ENCODE measurements at regions not wholly inside any gene's neighbourhood (a gene's known extent, or its start where the extent isn't known, plus 50 kb on each side); places are given as distances from the start of the nearest gene placed in this dataset.

DNA sequence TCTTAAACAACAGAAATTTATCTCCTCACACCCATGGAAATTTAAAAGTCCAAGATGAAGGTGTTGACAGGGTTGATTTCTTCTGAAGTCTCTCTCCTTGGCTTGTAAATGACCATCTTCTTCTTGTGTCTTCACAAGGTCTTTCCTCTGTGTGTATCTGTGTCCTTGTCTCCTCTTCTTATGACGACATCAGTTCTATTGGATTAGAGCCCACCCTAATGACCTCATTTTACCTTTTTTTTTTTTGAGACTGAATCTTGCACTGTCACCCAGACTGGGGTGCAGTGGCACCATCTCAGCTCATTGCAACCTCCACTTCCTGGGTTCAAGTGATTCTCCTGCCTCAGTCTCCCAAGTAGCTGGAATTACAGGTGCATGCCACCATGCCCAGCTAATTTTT is 429.0 kb upstream of the CDH5 start:
- no peak for DNase-seq

DNA sequence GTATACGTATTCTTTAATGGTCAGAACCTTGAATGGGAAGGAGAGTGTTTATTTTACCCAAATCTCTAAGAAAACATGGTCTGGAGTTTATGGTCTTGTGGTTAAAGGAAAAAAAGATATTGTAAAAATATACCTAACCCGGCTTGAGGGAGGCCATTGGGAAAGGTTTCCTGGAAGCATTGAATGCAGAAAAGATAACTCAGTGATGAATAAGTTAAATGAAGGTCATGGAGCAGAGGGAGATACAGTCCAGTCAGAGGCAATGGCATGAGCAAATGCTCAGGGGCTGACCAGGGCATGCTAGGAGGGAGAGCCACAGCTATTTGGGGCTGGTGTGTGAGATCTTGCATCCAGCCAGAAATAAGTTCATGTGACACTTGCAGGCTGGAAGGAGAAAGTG is 430.4 kb upstream of the CDH5 start:
- DNase-seq: no peak

DNA sequence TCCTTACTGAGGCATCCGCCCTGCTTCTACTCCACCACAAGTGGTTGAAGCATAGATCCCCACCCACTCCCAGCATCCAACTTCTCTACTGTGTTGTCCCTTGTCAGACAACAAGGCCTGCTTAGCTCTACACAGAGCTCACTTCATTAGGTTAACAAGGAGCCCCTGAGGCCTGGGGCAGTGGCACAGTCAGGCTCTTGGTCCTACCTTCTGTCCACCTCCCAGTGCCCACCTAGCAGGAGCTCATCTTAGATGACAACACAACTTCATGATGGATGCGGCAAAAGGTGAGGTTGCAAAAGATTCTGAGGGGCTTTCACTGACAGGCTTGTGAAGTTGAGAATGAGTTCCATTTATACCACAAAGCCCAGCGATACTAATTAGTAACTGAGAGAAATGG is 432.0 kb upstream of the CDH5 start:
- no peak for DNase-seq

GRCh38 chr16:65933703-65934102 is 432.8 kb upstream of the CDH5 start:
- DNase-seq: no peak

DNA sequence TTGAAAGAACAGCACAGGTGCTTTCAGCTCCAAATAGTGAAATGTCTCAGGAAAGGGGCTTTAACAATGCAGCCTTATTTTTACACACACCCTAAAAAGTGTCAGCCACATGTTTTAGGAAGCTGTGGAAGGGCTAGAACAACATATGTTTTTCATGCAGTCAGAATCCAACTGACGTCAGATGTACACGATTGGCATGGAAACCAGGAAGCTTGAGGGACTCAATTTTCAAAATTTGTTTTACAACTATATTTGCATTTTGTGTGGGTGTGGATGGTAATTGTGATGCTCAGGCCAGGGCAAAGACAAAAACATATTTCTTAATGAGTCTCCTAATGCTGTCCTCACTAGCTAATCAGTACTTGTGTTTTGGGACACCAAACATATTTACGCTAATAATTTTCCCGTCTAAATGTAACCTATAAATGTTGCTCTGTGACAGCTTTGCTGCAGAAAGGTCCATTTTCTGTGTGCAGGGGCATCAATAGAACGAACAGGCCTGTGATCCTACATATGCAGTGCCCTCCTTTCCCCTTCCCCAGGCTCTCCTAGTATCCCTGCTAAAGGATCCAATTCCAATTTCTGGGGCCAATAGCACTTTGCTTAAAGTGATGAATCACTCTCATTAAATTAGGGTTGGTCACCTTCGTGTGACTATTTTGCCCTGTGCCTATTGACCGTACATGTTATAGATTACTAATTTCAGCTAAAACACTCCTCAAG is 434.0 kb upstream of the CDH5 start:
- DNase-seq: no peak

GRCh38 chr16:65922923-65923322 is 443.6 kb upstream of the CDH5 start:
- no peak for DNase-seq

DNA sequence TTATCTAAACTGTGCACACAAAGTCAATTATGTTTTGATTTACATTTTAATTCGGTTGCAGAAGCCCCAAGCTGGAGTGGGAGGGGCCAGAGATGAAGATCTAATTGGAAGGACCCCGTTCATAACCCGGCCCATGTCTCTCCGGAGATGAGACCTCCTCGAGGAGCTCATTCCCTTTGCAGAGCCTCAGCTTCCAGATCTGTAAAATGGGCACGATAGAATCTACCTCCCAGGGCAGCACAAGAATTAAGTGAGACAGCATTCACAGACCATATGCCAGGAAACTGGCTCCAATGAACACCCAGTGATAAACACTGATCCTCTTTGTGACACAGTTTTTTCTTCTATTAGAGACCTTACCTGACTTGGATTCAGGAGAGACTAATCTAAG is 446.5 kb upstream of the CDH5 start:
- DNase-seq: no peak

DNA sequence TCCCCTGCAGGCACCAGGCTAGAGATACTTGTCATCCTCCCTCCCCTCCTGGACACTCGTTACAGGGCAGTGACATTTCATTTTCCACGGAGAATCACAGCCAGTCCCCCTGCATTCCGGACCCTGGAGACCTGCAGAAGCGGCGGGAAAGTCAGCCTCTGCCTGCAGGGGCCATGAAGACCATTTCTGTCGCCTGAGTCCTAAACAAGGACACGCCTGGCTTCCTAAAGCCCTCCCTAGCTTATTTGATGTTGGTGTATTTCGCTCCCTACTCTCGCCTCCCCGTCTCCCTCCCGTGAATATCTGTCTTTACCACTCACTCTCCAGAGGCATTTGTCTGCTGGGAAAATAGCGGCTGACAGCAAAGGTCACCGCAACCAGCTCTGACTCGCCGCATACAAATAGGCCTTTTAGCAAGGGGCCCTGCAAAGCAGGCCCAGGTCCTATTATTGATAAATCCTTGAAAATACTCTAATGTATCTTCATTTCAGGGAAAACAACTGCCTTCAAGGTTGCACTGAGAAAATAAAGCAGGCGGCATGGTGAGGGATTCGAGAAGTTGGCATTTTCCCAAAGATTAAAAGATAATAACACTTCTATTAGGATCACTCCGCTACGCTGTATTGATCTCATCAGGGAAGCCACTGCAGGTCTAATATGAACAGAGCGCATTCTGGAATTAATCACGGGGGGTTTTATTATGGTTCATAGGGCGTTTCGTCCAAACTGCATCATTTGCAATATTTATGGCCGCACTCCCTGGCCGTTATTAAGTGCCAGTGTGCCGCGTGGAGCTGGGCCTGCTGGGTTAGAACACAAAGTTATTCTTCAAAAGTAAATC is 447.1 kb upstream of the CDH5 start:
- no peak for DNase-seq

DNA sequence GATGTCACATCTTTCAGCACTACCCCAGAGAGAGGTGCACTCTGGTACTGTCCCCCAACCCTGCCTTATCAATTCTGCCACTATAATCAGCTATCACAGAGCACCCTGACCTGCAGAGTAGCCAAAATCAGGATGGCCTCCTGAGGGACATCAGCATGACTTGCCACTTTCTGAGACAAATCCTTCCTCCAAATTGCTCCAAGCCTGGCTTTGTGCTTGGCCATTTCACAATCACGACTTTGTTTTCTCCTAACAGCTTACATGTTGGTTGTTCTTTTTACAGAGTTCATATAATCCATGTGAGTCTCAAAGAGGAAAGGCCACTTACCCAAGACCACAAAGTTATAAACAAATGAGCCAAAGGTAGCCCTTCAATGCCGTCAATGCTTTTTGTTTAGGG is 449.0 kb upstream of the CDH5 start:
- no peak for DNase-seq

GRCh38 chr16:65916995-65917394 is 449.5 kb upstream of the CDH5 start:
- no peak for DNase-seq

DNA sequence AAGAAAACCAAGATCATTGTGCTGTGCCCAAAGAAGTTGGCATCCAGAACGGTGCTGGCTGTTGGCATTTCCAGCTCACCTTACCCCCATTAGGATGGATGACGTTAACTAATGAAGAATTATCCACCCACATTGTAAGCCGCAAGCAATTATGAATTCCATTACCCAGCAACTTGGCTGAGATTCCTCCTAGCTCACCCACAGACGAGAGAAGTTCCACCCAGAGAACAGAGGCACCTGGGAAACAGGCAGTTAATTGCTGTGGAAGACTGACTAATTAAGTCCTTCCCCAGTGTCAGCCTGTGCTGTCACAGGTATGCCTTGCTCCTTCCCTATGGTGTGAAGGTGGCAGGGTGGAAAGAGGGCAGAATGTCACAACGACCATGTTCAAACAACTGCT is 456.2 kb upstream of the CDH5 start:
- no peak for DNase-seq

- no peak for DNase-seq
Observed at GRCh38 chr16:65909310-65910050, 457.0 kb upstream of the CDH5 start.

- DNase-seq: no peak
Observed at GRCh38 chr16:65908568-65908967, 457.9 kb upstream of the CDH5 start.

- DNase-seq: no peak
Observed at GRCh38 chr16:65905331-65905730, 461.2 kb upstream of the CDH5 start.

DNA sequence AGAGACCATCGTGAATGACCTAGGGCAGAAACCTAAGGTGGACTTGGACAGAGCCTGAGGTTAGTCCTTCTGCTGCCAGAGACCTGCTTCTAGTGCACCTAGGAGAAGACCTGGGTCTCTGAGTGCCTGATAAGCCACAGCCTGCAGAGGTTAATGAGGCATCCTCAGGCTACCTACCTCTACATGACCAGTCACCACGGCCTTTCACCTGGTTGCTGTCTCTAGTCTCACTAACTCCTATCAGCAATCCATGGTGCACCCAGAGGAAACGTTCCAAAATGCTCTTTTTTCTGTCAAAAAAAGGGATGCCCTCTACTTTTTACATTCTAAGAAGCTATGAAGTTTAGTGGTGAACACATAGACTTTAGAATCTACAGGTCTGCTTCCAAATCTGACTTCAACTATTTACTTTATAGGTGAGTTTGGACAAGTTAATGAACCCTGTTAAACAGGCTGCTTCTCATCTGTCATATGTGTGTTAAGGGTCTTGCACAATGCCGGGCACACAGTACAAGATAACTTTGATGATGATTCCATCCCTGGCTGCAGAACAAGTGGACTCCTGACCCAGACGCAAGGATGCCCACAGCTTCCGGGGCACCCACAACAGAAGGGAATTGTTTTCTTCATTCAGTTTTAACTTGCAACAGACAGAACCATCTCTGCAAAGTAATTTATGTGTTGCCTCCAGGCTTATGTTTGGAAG is 469.9 kb upstream of the CDH5 start:
- DNase-seq: no peak

GRCh38 chr16:65895906-65896305 is 470.6 kb upstream of the CDH5 start:
- no peak for DNase-seq

GRCh38 chr16:65895486-65895885 is 471.0 kb upstream of the CDH5 start:
- DNase-seq: no peak

GRCh38 chr16:65890203-65890602 is 476.3 kb upstream of the CDH5 start:
- no peak for DNase-seq

- no peak for DNase-seq
Observed at GRCh38 chr16:65889533-65889966, 476.9 kb upstream of the CDH5 start.

DNA sequence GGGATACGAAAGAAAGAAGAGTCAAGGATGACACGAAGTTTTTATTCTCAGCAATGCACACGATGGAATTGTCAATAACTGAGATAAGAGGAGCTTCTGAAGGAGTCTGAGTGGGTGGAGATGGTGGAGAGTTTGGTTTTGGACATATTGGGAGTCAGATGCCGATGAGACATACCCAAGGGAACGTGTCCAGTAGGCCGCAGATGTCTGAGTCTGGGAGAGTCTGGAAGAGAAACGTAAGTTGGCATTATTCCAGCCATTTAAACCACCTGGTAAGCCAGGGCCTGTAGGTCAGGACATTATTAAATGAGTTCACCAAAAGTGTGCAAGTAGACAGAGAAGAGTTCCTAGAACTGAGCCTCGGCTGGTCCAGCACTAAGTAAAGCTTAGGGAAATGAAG is 478.3 kb upstream of the CDH5 start:
- no peak for DNase-seq

- no peak for DNase-seq
Observed at GRCh38 chr16:65884018-65884417, 482.5 kb upstream of the CDH5 start.

DNA sequence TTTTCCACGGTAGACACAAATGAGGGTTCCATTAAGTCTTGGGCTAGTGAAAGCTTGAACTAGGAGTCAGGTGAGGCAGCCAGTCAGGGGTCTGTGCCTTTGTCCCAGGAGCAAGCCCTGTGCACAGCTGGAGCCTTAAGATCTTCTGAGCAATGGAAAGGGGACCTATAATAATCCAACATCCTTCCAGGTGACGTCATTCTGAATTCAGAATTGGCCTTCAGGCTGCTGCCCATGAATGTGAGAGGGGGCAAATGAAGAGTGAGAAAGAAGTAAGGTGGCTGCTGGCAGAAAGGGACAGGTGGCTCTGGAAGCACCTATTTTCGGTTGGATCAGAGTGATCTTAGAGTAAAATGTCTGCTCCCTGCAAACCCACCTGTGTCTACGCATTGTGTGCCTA is 488.1 kb upstream of the CDH5 start:
- DNase-seq: no peak

- no peak for DNase-seq
Observed at GRCh38 chr16:65876624-65877023, 489.9 kb upstream of the CDH5 start.
